ENCODE measurements at regions not wholly inside any gene's neighbourhood (a gene's known extent, or its start where the extent isn't known, plus 50 kb on each side); places are given as distances from the start of the nearest gene placed in this dataset.
"Not testable (repeated sequence)": the region's sequence is repeated elsewhere in the genome, so short reads cannot be mapped to it uniquely, and the experiment has no call there.

GRCh38 chr2:95693071-95693846, 101.5 kb downstream of the TRIM43 start:
- TF ChIP-seq POLR2AphosphoS5 (IDR thresholded peaks at IDR 0.05; ENCODE audit: low read depth, low read length); CTCF (IDR thresholded peaks at IDR 0.05 in 2 of 3, conservative IDR thresholded peaks at IDR 0.05 in 1 of 3; ENCODE audit: borderline replicate concordance in 1 of 3, insufficient read depth in 1 of 3, low read depth in 2 of 3, low read length in 2 of 3); REST (IDR thresholded peaks at IDR 0.05; ENCODE audit: low read depth); ELF1 (IDR thresholded peaks at IDR 0.05; ENCODE audit: borderline replicate concordance, low read depth); EGR1 (IDR thresholded peaks at IDR 0.05; ENCODE audit: low read depth); YY1 (IDR thresholded peaks at IDR 0.05; ENCODE audit: extremely low read depth, insufficient replicate concordance, low read depth, low read length): not testable (repeated sequence)

All from HCT116 (cell line).